ENCODE measurements at regions not wholly inside any gene's neighbourhood (a gene's known extent, or its start where the extent isn't known, plus 50 kb on each side); places are given as distances from the start of the nearest gene placed in this dataset.

DNA sequence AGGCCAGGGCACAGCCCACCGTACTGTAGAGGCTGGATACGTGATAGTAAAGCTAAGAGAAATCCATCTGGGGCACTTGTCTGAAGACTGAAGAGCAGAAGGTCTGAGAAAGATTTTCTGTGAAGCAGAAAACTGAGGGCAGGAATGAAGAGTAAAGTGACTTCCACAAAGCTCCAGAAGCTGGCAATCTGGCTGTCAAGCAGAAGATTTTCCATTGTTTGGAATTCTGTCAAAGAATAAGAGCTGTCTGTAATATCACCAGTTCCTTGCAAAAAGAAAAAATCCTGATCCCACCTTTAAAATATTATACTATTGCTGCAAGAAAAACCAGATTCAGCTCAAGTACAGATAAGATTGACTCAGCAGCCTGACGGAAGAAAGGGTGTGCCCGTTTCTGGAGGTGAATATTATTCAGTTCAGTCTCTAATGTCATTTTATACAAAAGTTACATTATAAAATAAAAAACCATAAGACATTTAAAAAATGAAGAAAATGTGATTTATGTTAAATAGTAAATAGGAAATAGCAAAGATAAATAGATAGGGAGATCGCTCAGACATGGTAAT is 550.4 kb upstream of the SGO1 start:
- TF ChIP-seq, protein P1, sequence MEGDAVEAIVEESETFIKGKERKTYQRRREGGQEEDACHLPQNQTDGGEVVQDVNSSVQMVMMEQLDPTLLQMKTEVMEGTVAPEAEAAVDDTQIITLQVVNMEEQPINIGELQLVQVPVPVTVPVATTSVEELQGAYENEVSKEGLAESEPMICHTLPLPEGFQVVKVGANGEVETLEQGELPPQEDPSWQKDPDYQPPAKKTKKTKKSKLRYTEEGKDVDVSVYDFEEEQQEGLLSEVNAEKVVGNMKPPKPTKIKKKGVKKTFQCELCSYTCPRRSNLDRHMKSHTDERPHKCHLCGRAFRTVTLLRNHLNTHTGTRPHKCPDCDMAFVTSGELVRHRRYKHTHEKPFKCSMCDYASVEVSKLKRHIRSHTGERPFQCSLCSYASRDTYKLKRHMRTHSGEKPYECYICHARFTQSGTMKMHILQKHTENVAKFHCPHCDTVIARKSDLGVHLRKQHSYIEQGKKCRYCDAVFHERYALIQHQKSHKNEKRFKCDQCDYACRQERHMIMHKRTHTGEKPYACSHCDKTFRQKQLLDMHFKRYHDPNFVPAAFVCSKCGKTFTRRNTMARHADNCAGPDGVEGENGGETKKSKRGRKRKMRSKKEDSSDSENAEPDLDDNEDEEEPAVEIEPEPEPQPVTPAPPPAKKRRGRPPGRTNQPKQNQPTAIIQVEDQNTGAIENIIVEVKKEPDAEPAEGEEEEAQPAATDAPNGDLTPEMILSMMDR (IDR thresholded peaks at IDR 0.05): no peak
- TF ChIP-seq POLR2A (IDR thresholded peaks at IDR 0.05): no peak

Data from Peyer's patch (tissue), 4 donors.